Psoas muscle (tissue), 7 donors: ENCODE measurements at regions not wholly inside any gene's neighbourhood (a gene's known extent, or its start where the extent isn't known, plus 50 kb on each side); places are given as distances from the start of the nearest gene placed in this dataset.

Experiments used
- ATAC-seq, 4 donors: fragments of 200-7000 bp; cut with Tn5 transposase; one replicate each; pipeline ENCODE4 v1.9.1; 2020; ENCODE audit warnings: moderate library complexity in 3 of 4, mild to moderate bottlenecking in 2 of 4
- DNase-seq, 2 donors: peaks; one replicate each; pipeline ENCODE4 v3.0.0-alpha.2; 2020
- H3K27ac ChIP-seq: fragments of 200-600 bp; one replicate; pipeline ENCODE4 v1.8.0; 2022
- H3K27me3 ChIP-seq, 3 donors: fragments of 200-600 bp in 1 of 3; one replicate each; pipeline versions ENCODE4 v1.6.1 to v1.8.0; 2013 to 2022; ENCODE audit warnings: low read length in 2 of 3, mild to moderate bottlenecking in 2 of 3, moderate library complexity in 1 of 3; ENCODE audit not compliant: insufficient read depth in 3 of 3
- H3K36me3 ChIP-seq, 2 donors: fragments of 200-600 bp in 1 of 2; one replicate each; pipeline versions ENCODE4 v1.6.1 to v1.8.0; 2013 to 2022; ENCODE audit warnings: low read depth in 1 of 2, mild to moderate bottlenecking in 1 of 2, moderate library complexity in 1 of 2; ENCODE audit not compliant: insufficient read depth in 1 of 2
- H3K4me1 ChIP-seq: fragments of 200-600 bp; one replicate; pipeline ENCODE4 v1.8.0; 2022
- H3K4me3 ChIP-seq: fragments of 200-600 bp; one replicate; pipeline ENCODE4 v1.8.0; 2022; ENCODE audit warnings: mild to moderate bottlenecking
- H3K9me3 ChIP-seq: fragments of 200-600 bp; one replicate; pipeline ENCODE4 v1.8.0; 2022
- CTCF ChIP-seq: fragments of 200-600 bp; IDR thresholded peaks from one replicate; pipeline ENCODE4 v1.8.0; 2022; ENCODE audit warnings: antibody characterized with exemption
- WGBS, 3 donors: extraction: QIAGEN DNeasy Blood & Tissue Kit; methylation state at CpG; one replicate each; pipeline versions ENCODE4 v1.1.6 to v1.1.7; 2013; 5-methylcytosine and 5-hydroxymethylcytosine counted together
- intact Hi-C, 2 donors: fragments of 100-400 bp; cut with DNase I; formaldehyde crosslinking; loops; one replicate each; pipeline versions ENCODE4 v1.11.0 to v1.14.2; 2022
- donor health status: healthy with polysubstance abuse.
- donor health status: DM: no; HTN: no; CAD: no; lungs with moderate emphysema.
- donor health status: Bipolar disorder and iron deficiency.
- donor health status: healthy.
- donor health status: DM: yes; HTN: yes; CAD: no.
- donor health status: DM: no; HTN: no; CAD: no.
- donor health status: DM: yes; HTN: yes; CAD: no.

- 56 to 69% (median 62%) methylated on average over 5 of the region's 5 CpGs for WGBS, 3 donors
- ATAC-seq (no peak), DNase-seq (no peak)
- Histone ChIP-seq H3K4me3 (no peak overlapping the region), H3K27ac (no peak overlapping the region), H3K9me3 (no peaks in the 10 kb centered on the region), H3K4me1 (no peaks in the 10 kb centered on the region), H3K27me3 (no peaks in the 10 kb centered on the region), H3K36me3 (no peaks in the 10 kb centered on the region)
- intact Hi-C loops = no loop called here
- no peak for TF ChIP-seq CTCF
Observed at GRCh38 chr13:107497661-107498060, 717.7 kb downstream of the LIG4 start.

- no peak overlapping the region for H3K27ac ChIP-seq
- TF ChIP-seq CTCF = no peak
- peaks cover 2% of the 10 kb centered on the region for H3K9me3 ChIP-seq
- WGBS, 3 donors = 81 to 83% (median 82%) methylated on average over 3 of the region's 3 CpGs
- intact Hi-C loops = no loop called here
- H3K4me1 ChIP-seq = no peaks in the 10 kb centered on the region
- DNase-seq (no peak), ATAC-seq (no peak)
- H3K36me3 ChIP-seq = no peaks in the 10 kb centered on the region
- H3K27me3 ChIP-seq = no peaks in the 10 kb centered on the region
- H3K4me3 ChIP-seq = no peak overlapping the region
Observed at GRCh38 chr13:107493266-107493665, 722.1 kb downstream of the LIG4 start.

- no peaks in the 10 kb centered on the region for H3K4me1 ChIP-seq
- WGBS, 3 donors = 68 to 73% (median 71%) methylated on average over 5 of the region's 5 CpGs
- TF ChIP-seq CTCF = no peak
- no peak overlapping the region for H3K4me3 ChIP-seq
- H3K27me3 ChIP-seq = no peaks in the 10 kb centered on the region
- DNase-seq = no peak
- no peaks in the 10 kb centered on the region for H3K36me3 ChIP-seq
- no peak overlapping the region for H3K27ac ChIP-seq
- no peaks in the 10 kb centered on the region for H3K9me3 ChIP-seq
- intact Hi-C loops = no loop called here
- no peak for ATAC-seq
Observed at GRCh38 chr13:107482688-107483087, 732.6 kb downstream of the LIG4 start.

- intact Hi-C loops = no loop called here
- no peak for TF ChIP-seq CTCF
- Histone ChIP-seq H3K27me3 (no peaks in the 10 kb centered on the region), H3K4me1 (no peaks in the 10 kb centered on the region), H3K4me3 (no peak overlapping the region), H3K27ac (no peak overlapping the region), H3K36me3 (no peaks in the 10 kb centered on the region), H3K9me3 (no peaks in the 10 kb centered on the region)
- WGBS, 3 donors = 81 to 84% (median 82%) methylated on average over 1 of the region's 1 CpG
- no peak for DNase-seq
- no peak for ATAC-seq
Observed at GRCh38 chr13:107480130-107480529, 735.2 kb downstream of the LIG4 start.

- DNase-seq (no peak), ATAC-seq (no peak)
- Histone ChIP-seq H3K27ac (no peak overlapping the region), H3K27me3 (no peaks in the 10 kb centered on the region), H3K9me3 (no peaks in the 10 kb centered on the region), H3K36me3 (no peaks in the 10 kb centered on the region), H3K4me1 (no peaks in the 10 kb centered on the region), H3K4me3 (no peak overlapping the region)
- intact Hi-C loops = no loop called here
- no peak for TF ChIP-seq CTCF
- WGBS, 3 donors = 68 to 72% (median 70%) methylated on average over 3 of the region's 3 CpGs
Observed at GRCh38 chr13:107477772-107478379, 737.5 kb downstream of the LIG4 start.
